ENCODE measurements at regions not wholly inside any gene's neighbourhood (a gene's known extent, or its start where the extent isn't known, plus 50 kb on each side); places are given as distances from the start of the nearest gene placed in this dataset.

DNA sequence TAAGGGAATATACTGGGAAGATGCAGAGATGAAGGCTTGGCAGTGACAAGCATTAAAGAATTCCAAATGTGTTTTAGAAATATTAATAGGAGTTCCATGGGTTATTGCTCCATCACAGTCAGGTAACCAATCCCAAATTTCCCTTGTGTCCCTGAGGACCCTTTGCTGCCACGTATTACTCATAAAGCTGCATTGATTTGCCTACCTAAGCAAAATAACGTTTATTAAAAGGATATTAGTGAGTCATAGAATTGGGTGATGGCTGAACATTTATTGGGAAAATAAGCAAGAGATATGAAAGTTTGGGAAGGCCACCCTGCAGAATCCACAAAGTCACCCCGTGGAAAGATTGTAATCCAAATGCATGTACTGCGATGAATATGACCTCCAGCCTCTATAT, 782.1 kb downstream of the RAPGEF2 start:
- Histone ChIP-seq H3K4me2 (ENCODE audit: control insufficient read depth, extremely low read depth, insufficient read depth, low read depth, low read length) (no peak overlapping the region), H3K9me3 (ENCODE audit: control insufficient read depth, low read depth, low read length) (no peaks in the 10 kb centered on the region), H3K9me1 (ENCODE audit: control insufficient read depth, extremely low read depth, insufficient read depth, low read length) (no peaks in the 10 kb centered on the region), H3K27ac (ENCODE audit: control insufficient read depth, insufficient read depth, low read length) (no peak overlapping the region), H2AFZ (ENCODE audit: control insufficient read depth, low read length) (no peak overlapping the region), H4K20me1 (ENCODE audit: control insufficient read depth, extremely low read depth, insufficient read depth, low read length) (no peaks in the 10 kb centered on the region), H3K9ac (ENCODE audit: control insufficient read depth, extremely low read depth, insufficient read depth, low read length) (no peak overlapping the region), H3K4me1 (ENCODE audit: control insufficient read depth, extremely low read depth, insufficient read depth, low read length) (no peaks in the 10 kb centered on the region), H3K27me3 (ENCODE audit: control insufficient read depth, extremely low read depth, insufficient read depth, low read length) (no peaks in the 10 kb centered on the region), H3K36me3 (ENCODE audit: control insufficient read depth in 2 of 2, extremely low read depth in 1 of 2, insufficient read depth in 2 of 2, low read length in 2 of 2) (no peaks in the 10 kb centered on the region), H3K79me2 (ENCODE audit: control insufficient read depth, insufficient read depth, low read length) (no peaks in the 10 kb centered on the region), H3K4me3 (ENCODE audit: control insufficient read depth in 2 of 3, extremely low read depth in 1 of 3, insufficient read depth in 2 of 3, low read depth in 1 of 3, low read length in 3 of 3) (no peak overlapping the region)
- FAIRE-seq: no peak
- dilution Hi-C loops (cut with MboI; ENCODE audit: extremely low pct_ligation_motif_present, low sequenced_read_pairs): no loop called here
- TF ChIP-seq EZH2 (IDR thresholded peaks at IDR 0.05; ENCODE audit: low read length): no peak
- TF ChIP-seq, protein P1, sequence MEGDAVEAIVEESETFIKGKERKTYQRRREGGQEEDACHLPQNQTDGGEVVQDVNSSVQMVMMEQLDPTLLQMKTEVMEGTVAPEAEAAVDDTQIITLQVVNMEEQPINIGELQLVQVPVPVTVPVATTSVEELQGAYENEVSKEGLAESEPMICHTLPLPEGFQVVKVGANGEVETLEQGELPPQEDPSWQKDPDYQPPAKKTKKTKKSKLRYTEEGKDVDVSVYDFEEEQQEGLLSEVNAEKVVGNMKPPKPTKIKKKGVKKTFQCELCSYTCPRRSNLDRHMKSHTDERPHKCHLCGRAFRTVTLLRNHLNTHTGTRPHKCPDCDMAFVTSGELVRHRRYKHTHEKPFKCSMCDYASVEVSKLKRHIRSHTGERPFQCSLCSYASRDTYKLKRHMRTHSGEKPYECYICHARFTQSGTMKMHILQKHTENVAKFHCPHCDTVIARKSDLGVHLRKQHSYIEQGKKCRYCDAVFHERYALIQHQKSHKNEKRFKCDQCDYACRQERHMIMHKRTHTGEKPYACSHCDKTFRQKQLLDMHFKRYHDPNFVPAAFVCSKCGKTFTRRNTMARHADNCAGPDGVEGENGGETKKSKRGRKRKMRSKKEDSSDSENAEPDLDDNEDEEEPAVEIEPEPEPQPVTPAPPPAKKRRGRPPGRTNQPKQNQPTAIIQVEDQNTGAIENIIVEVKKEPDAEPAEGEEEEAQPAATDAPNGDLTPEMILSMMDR (optimal IDR thresholded peaks at IDR 0.05 in 1 of 3, IDR thresholded peaks at IDR 0.05 in 1 of 3, conservative IDR thresholded peaks at IDR 0.05 in 1 of 3; ENCODE audit: extremely low read depth in 1 of 3, insufficient read depth in 2 of 3, low read length in 3 of 3): no peak
- no peak for DNase-seq (ENCODE audit: low read depth, low spot score)

GRCh38 chr4:159899596-159899995, 796.7 kb downstream of the RAPGEF2 start:
- Histone ChIP-seq H3K9me1 (ENCODE audit: control insufficient read depth, extremely low read depth, insufficient read depth, low read length) (no peaks in the 10 kb centered on the region), H3K4me1 (ENCODE audit: control insufficient read depth, extremely low read depth, insufficient read depth, low read length) (no peaks in the 10 kb centered on the region), H3K9me3 (ENCODE audit: control insufficient read depth, low read depth, low read length) (no peaks in the 10 kb centered on the region), H3K79me2 (ENCODE audit: control insufficient read depth, insufficient read depth, low read length) (no peaks in the 10 kb centered on the region), H3K36me3 (ENCODE audit: control insufficient read depth in 2 of 2, extremely low read depth in 1 of 2, insufficient read depth in 2 of 2, low read length in 2 of 2) (no peaks in the 10 kb centered on the region), H2AFZ (ENCODE audit: control insufficient read depth, low read length) (no peak overlapping the region), H3K9ac (ENCODE audit: control insufficient read depth, extremely low read depth, insufficient read depth, low read length) (no peak overlapping the region), H3K4me3 (ENCODE audit: control insufficient read depth in 2 of 3, extremely low read depth in 1 of 3, insufficient read depth in 2 of 3, low read depth in 1 of 3, low read length in 3 of 3) (no peak overlapping the region), H4K20me1 (ENCODE audit: control insufficient read depth, extremely low read depth, insufficient read depth, low read length) (no peaks in the 10 kb centered on the region), H3K4me2 (ENCODE audit: control insufficient read depth, extremely low read depth, insufficient read depth, low read depth, low read length) (no peak overlapping the region), H3K27me3 (ENCODE audit: control insufficient read depth, extremely low read depth, insufficient read depth, low read length) (no peaks in the 10 kb centered on the region), H3K27ac (ENCODE audit: control insufficient read depth, insufficient read depth, low read length) (no peak overlapping the region)
- TF ChIP-seq, protein P1 (optimal IDR thresholded peaks at IDR 0.05 in 1 of 3, IDR thresholded peaks at IDR 0.05 in 1 of 3, conservative IDR thresholded peaks at IDR 0.05 in 1 of 3; ENCODE audit: extremely low read depth in 1 of 3, insufficient read depth in 2 of 3, low read length in 3 of 3): no peak
- TF ChIP-seq EZH2 (IDR thresholded peaks at IDR 0.05; ENCODE audit: low read length): no peak
- no peak for DNase-seq (ENCODE audit: low read depth, low spot score)
- dilution Hi-C loops (cut with MboI; ENCODE audit: extremely low pct_ligation_motif_present, low sequenced_read_pairs): no loop called here
- FAIRE-seq: no peak

Measured in keratinocyte (primary cell).